GM19328 (cell line): ENCODE measurements at regions not wholly inside any gene's neighbourhood (a gene's known extent, or its start where the extent isn't known, plus 50 kb on each side); places are given as distances from the start of the nearest gene placed in this dataset.

ENCODE experiments used
- ATAC-seq: cut with Tn5 transposase; IDR thresholded peaks from one replicate; pipeline ENCODE4 v1.9.1; 2021; ENCODE audit warnings: mild to moderate bottlenecking, moderate library complexity; ENCODE audit not compliant: unreplicated experiment

- ATAC-seq = no peak
These were observed 75.8 kb upstream of the SOX5 start for GRCh38 chr12:24025153-24025798.

GRCh38 chr12:24023081-24023480 lies 73.6 kb upstream of the SOX5 start:
- ATAC-seq = no peak

GRCh38 chr12:24021164-24021502 lies 71.7 kb upstream of the SOX5 start:
- no peak for ATAC-seq

- no peak for ATAC-seq
These were observed 71.1 kb upstream of the SOX5 start for GRCh38 chr12:24020397-24021163.

- ATAC-seq = no peak
These were observed 66.3 kb upstream of the SOX5 start for GRCh38 chr12:24015833-24016160.

GRCh38 chr12:24014915-24015832 lies 65.7 kb upstream of the SOX5 start:
- no peak for ATAC-seq

- ATAC-seq = no peak
These were observed 64.8 kb upstream of the SOX5 start for GRCh38 chr12:24014240-24014639.

- no peak for ATAC-seq
These were observed 63.1 kb upstream of the SOX5 start for GRCh38 chr12:24012528-24012927.

GRCh38 chr12:24011927-24012507 lies 62.5 kb upstream of the SOX5 start:
- no peak for ATAC-seq

- ATAC-seq = no peak
These were observed 58.7 kb upstream of the SOX5 start for GRCh38 chr12:24008166-24008565.
